HepG2 (cell line): ENCODE measurements at regions not wholly inside any gene's neighbourhood (a gene's known extent, or its start where the extent isn't known, plus 50 kb on each side); places are given as distances from the start of the nearest gene placed in this dataset.

ENCODE experiments used
- HNRNPL ChIP-seq: fragments of 200-400 bp; formaldehyde crosslinking; IDR thresholded peaks from 2 replicates; pipeline ENCODE4 v1.6.1; 2017; ENCODE audit warnings: mild to moderate bottlenecking, low read depth, low read length
- IRX3 ChIP-seq: sonication (generic); formaldehyde crosslinking; IDR thresholded peaks from 2 replicates; pipeline ENCODE4 v1.8.1; 2023; ENCODE audit warnings: mild to moderate bottlenecking, low read depth, missing genetic modification reagents, borderline replicate concordance
- NFYC ChIP-seq: IDR thresholded peaks from 2 replicates; pipeline ENCODE4 v1.6.1; 2016; ENCODE audit warnings: missing genetic modification reagents, missing compliant biosample characterization
- POLR2G ChIP-seq: fragments of 200-400 bp; formaldehyde crosslinking; IDR thresholded peaks from 2 replicates; pipeline ENCODE4 v1.6.1; 2018; ENCODE audit warnings: mild to moderate bottlenecking, low read depth, low read length, moderate library complexity
- RBM22 ChIP-seq: fragments of 200-400 bp; formaldehyde crosslinking; optimal IDR thresholded peaks from 2 replicates; pipeline ENCODE3; 2017; ENCODE audit warnings: mild to moderate bottlenecking, low read length, moderate library complexity
- SSRP1 ChIP-seq: IDR thresholded peaks from 2 replicates; pipeline ENCODE4 v1.6.1; 2016; ENCODE audit warnings: control low read depth
- ZEB1 ChIP-seq: IDR thresholded peaks from 2 replicates; pipeline ENCODE4 v1.6.1; 2012; ENCODE audit warnings: mild to moderate bottlenecking, low read depth, inconsistent platforms; ENCODE audit not compliant: insufficient replicate concordance
- ZFP36L2 ChIP-seq: sonication (generic); formaldehyde crosslinking; IDR thresholded peaks from 2 replicates; pipeline ENCODE4 v1.4.0; 2020; ENCODE audit warnings: missing genetic modification reagents
- ZNF10 ChIP-seq: sonication (generic); formaldehyde crosslinking; IDR thresholded peaks from 2 replicates; pipeline ENCODE4 v1.4.0; 2020; ENCODE audit warnings: mild to moderate bottlenecking, low read depth, missing genetic modification reagents, borderline replicate concordance
- ZNF3 ChIP-seq: IDR thresholded peaks from 2 replicates; pipeline ENCODE4 v1.7.0; 2017; ENCODE audit warnings: inconsistent platforms
- ZNF33B ChIP-seq: sonication (generic); formaldehyde crosslinking; IDR thresholded peaks from 2 replicates; pipeline ENCODE4 v1.5.1; 2020; ENCODE audit warnings: mild to moderate bottlenecking, missing genetic modification reagents
- ZNF564 ChIP-seq: sonication (generic); formaldehyde crosslinking; IDR thresholded peaks from 2 replicates; pipeline ENCODE4 v1.8.1; 2023; ENCODE audit warnings: mild to moderate bottlenecking, missing genetic modification reagents
- ZNF576 ChIP-seq: sonication (generic); formaldehyde crosslinking; IDR thresholded peaks from 2 replicates; pipeline ENCODE4 v1.4.0; 2020; ENCODE audit warnings: mild to moderate bottlenecking, missing genetic modification reagents
- ZNF660 ChIP-seq: sonication (generic); formaldehyde crosslinking; IDR thresholded peaks from 2 replicates; pipeline ENCODE4 v1.5.1; 2020; ENCODE audit warnings: mild to moderate bottlenecking, low read depth, missing genetic modification reagents, borderline replicate concordance
- ZNF7 ChIP-seq: IDR thresholded peaks from 2 replicates; pipeline ENCODE4 v1.6.1; 2016; ENCODE audit warnings: missing biosample characterization, missing genetic modification reagents
- ZNF709 ChIP-seq: sonication (generic); formaldehyde crosslinking; IDR thresholded peaks from 2 replicates; pipeline ENCODE4 v1.5.0; 2020; ENCODE audit warnings: mild to moderate bottlenecking, missing genetic modification reagents
- ZNF781 ChIP-seq: sonication (generic); formaldehyde crosslinking; IDR thresholded peaks from 2 replicates; pipeline ENCODE4 v1.5.1; 2020; ENCODE audit warnings: borderline replicate concordance, mild to moderate bottlenecking, missing genetic modification reagents; ENCODE audit errors: not compliant biosample characterization
- ZNF782 ChIP-seq: sonication (generic); formaldehyde crosslinking; IDR thresholded peaks from 2 replicates; pipeline ENCODE4 v1.4.0; 2020; ENCODE audit warnings: missing genetic modification reagents, mild to moderate bottlenecking, borderline replicate concordance
- TF ChIP-seq, protein P1 (sequence below): sonication (generic); formaldehyde crosslinking; IDR thresholded peaks from 2 replicates; pipeline ENCODE4 v1.8.0; 2022; ENCODE audit warnings: mild to moderate bottlenecking, missing genetic modification reagents, moderate library complexity
- TF ChIP-seq, protein P2 (sequence below): sonication (generic); formaldehyde crosslinking; IDR thresholded peaks from 2 replicates; pipeline ENCODE4 v1.8.1; 2022; ENCODE audit warnings: low read depth, mild to moderate bottlenecking, missing genetic modification reagents
- TF ChIP-seq, protein P3 (sequence below): sonication (generic); formaldehyde crosslinking; IDR thresholded peaks from 2 replicates; pipeline ENCODE4 v1.5.1; 2020; ENCODE audit warnings: missing genetic modification reagents, mild to moderate bottlenecking, borderline replicate concordance

DNA sequence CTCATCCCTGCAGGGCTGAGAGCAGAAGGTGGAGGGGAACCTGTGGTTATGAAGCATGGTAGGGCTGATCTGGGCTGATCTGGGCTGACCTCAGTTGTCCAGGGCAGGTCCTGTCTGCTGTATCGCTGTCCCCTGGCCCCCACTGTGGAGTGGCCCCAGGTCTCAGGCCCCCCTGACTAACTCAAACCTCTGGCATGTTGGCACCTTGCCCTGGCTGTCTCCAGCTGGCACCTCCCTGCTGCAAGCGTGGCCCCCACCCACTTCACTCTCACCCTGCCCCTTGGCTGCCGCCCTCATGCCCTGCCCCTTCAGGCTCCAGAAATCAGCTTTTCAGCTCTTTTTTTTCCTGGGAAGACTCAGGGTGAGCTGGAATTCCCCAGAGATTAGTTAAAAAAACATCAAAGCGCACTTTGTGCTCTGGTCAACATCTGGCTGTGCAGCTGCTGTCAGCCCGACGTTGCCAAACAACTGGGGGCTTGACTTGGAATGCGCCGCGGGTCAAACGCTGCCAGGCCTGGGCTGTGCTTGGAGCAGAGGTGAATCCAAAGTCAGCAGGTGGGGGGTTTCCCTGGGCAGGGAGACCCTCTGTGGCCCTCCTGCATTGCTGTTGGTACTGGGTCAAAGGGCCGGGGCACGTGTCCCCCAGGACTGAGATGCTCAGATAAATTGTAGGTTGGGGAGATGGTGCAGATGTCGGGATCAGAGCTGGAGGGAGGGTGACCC, 173.8 kb upstream of the HDAC4 start (continued):
- TF ChIP-seq ZNF10 (CRISPR knock-in tag): no peak
- TF ChIP-seq HNRNPL: peak; percentile 91
- TF ChIP-seq ZEB1: peak; percentile 27
- no peak for TF ChIP-seq ZNF3 (CRISPR knock-in tag)
- TF ChIP-seq, protein P1, sequence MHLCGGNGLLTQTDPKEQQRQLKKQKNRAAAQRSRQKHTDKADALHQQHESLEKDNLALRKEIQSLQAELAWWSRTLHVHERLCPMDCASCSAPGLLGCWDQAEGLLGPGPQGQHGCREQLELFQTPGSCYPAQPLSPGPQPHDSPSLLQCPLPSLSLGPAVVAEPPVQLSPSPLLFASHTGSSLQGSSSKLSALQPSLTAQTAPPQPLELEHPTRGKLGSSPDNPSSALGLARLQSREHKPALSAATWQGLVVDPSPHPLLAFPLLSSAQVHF (CRISPR knock-in tag): 0 out of 2 replicates have a peak, but pooled peaks have one; percentile 55
- no peak for TF ChIP-seq ZNF576
- TF ChIP-seq IRX3 (CRISPR knock-in tag): peak; percentile 45; the same call in 1 of the 2 replicates
- no peak for TF ChIP-seq ZNF781
- TF ChIP-seq POLR2G: no peak
- TF ChIP-seq RBM22: no peak
- TF ChIP-seq, protein P2, sequence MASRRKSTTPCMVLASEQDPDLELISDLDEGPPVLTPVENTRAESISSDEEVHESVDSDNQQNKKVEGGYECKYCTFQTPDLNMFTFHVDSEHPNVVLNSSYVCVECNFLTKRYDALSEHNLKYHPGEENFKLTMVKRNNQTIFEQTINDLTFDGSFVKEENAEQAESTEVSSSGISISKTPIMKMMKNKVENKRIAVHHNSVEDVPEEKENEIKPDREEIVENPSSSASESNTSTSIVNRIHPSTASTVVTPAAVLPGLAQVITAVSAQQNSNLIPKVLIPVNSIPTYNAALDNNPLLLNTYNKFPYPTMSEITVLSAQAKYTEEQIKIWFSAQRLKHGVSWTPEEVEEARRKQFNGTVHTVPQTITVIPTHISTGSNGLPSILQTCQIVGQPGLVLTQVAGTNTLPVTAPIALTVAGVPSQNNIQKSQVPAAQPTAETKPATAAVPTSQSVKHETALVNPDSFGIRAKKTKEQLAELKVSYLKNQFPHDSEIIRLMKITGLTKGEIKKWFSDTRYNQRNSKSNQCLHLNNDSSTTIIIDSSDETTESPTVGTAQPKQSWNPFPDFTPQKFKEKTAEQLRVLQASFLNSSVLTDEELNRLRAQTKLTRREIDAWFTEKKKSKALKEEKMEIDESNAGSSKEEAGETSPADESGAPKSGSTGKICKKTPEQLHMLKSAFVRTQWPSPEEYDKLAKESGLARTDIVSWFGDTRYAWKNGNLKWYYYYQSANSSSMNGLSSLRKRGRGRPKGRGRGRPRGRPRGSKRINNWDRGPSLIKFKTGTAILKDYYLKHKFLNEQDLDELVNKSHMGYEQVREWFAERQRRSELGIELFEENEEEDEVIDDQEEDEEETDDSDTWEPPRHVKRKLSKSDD (CRISPR knock-in tag): peak; percentile 51; the same call in 1 of the 2 replicates
- peak; percentile 80; the same call in 1 of the 2 replicates for TF ChIP-seq ZNF564 (CRISPR knock-in tag)
- no peak; the same call in 1 of the 2 replicates for TF ChIP-seq ZNF709
- 0 out of 2 replicates have a peak, but pooled peaks have one; percentile 62 for TF ChIP-seq ZNF33B (CRISPR knock-in tag)
- no peak for TF ChIP-seq NFYC
- TF ChIP-seq ZFP36L2: no peak
- TF ChIP-seq SSRP1 (CRISPR knock-in tag): no peak
- TF ChIP-seq, protein P3, sequence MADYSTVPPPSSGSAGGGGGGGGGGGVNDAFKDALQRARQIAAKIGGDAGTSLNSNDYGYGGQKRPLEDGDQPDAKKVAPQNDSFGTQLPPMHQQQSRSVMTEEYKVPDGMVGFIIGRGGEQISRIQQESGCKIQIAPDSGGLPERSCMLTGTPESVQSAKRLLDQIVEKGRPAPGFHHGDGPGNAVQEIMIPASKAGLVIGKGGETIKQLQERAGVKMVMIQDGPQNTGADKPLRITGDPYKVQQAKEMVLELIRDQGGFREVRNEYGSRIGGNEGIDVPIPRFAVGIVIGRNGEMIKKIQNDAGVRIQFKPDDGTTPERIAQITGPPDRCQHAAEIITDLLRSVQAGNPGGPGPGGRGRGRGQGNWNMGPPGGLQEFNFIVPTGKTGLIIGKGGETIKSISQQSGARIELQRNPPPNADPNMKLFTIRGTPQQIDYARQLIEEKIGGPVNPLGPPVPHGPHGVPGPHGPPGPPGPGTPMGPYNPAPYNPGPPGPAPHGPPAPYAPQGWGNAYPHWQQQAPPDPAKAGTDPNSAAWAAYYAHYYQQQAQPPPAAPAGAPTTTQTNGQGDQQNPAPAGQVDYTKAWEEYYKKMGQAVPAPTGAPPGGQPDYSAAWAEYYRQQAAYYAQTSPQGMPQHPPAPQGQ (CRISPR knock-in tag): no peak
- TF ChIP-seq ZNF782 (CRISPR knock-in tag): peak; percentile 83; the same call in 1 of the 2 replicates
- TF ChIP-seq ZNF7 (CRISPR knock-in tag): no peak
- TF ChIP-seq ZNF660 (CRISPR knock-in tag): no peak
